ENCODE measurements at regions not wholly inside any gene's neighbourhood (a gene's known extent, or its start where the extent isn't known, plus 50 kb on each side); places are given as distances from the start of the nearest gene placed in this dataset.

DNA sequence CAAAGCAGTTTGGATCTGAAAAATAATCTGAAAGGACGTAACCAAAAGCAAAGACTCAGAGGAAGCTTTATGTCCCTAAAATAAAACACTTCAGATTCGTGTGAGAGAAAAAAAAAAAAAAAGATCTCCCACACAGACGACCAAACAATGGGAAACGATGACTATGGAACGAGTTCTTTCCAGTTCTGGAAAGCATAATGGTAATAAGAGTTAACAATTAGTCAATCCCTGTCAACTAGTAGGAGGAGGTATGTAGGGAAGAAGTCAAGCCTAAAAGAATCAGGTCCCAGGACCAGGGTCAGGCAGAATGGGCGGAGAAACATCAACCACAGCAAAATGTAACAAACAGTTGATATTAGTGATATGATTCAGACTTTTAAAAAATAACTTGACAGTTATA is 170.3 kb upstream of the SETBP1 start:
- Histone ChIP-seq H3K36me3 (ENCODE audit: control insufficient read depth in 1 of 2, insufficient read depth in 2 of 2, low read length in 2 of 2) (no peaks in the 10 kb centered on the region), H3K4me3 (ENCODE audit: low read depth in 1 of 2, low read length in 2 of 2) (no peak overlapping the region), H3K9me3 (ENCODE audit: control insufficient read depth in 1 of 2, low read length in 2 of 2) (no peaks in the 10 kb centered on the region), H3K27me3 (ENCODE audit: control insufficient read depth in 1 of 2, insufficient read depth in 2 of 2, low read length in 2 of 2) (no peaks in the 10 kb centered on the region), H3K27ac (ENCODE audit: low read depth, low read length) (no peak overlapping the region), H3K4me1 (ENCODE audit: control insufficient read depth in 1 of 2, insufficient read depth in 2 of 2, low read length in 2 of 2) (no peaks in the 10 kb centered on the region), H3K9ac (ENCODE audit: low read depth in 1 of 2, low read length in 2 of 2) (no peak overlapping the region)

DNA sequence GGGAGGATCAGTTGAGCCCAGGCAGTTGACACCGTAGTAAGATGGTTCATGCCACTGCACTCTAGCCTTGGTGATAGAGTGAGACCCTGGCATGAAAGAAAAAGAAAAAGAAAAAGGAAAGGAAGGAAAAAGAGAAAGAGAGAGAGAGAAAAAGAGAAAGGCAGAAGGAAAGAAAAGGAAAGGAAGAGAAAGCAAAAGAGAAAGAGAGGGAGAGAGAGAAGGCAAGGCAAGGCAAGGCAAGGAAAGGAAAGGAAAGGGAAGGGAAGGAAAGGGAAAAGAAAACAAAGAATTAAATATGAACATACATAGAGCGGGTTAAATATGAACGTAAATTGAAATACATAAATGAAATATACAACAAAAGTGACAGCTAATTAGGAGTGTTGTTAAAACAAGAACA is 167.5 kb upstream of the SETBP1 start:
- Histone ChIP-seq H3K27me3 (ENCODE audit: control insufficient read depth in 1 of 2, insufficient read depth in 2 of 2, low read length in 2 of 2) (no peaks in the 10 kb centered on the region), H3K9ac (ENCODE audit: low read depth in 1 of 2, low read length in 2 of 2) (no peak overlapping the region), H3K4me1 (ENCODE audit: control insufficient read depth in 1 of 2, insufficient read depth in 2 of 2, low read length in 2 of 2) (no peaks in the 10 kb centered on the region), H3K9me3 (ENCODE audit: control insufficient read depth in 1 of 2, low read length in 2 of 2) (no peaks in the 10 kb centered on the region), H3K27ac (ENCODE audit: low read depth, low read length) (no peak overlapping the region), H3K4me3 (ENCODE audit: low read depth in 1 of 2, low read length in 2 of 2) (no peak overlapping the region), H3K36me3 (ENCODE audit: control insufficient read depth in 1 of 2, insufficient read depth in 2 of 2, low read length in 2 of 2) (no peaks in the 10 kb centered on the region)

DNA sequence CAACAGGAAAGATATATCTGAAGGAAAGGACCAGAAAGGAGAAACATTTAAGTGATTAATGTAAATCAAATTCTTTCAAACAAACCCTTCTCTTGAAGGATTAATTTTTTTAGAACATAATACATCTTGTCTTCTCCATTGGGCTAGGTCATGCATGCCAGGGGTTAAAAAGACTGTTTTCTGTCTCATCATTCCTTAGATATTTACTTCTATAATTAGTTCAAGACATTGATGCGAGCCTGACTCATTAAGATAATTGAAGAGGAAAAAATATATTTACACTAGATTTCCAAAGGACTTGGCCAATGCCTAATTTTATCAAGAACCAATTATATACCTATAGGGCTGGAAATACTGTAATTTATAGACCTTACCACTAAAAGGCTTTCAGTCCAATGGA is 166.6 kb upstream of the SETBP1 start:
- no peaks in the 10 kb centered on the region for H3K4me1 ChIP-seq (ENCODE audit: control insufficient read depth in 1 of 2, insufficient read depth in 2 of 2, low read length in 2 of 2)
- H3K4me3 ChIP-seq (ENCODE audit: low read depth in 1 of 2, low read length in 2 of 2): no peak overlapping the region
- no peaks in the 10 kb centered on the region for H3K27me3 ChIP-seq (ENCODE audit: control insufficient read depth in 1 of 2, insufficient read depth in 2 of 2, low read length in 2 of 2)
- no peaks in the 10 kb centered on the region for H3K36me3 ChIP-seq (ENCODE audit: control insufficient read depth in 1 of 2, insufficient read depth in 2 of 2, low read length in 2 of 2)
- H3K9ac ChIP-seq (ENCODE audit: low read depth in 1 of 2, low read length in 2 of 2): no peak overlapping the region
- H3K27ac ChIP-seq (ENCODE audit: low read depth, low read length): no peak overlapping the region
- no peaks in the 10 kb centered on the region for H3K9me3 ChIP-seq (ENCODE audit: control insufficient read depth in 1 of 2, low read length in 2 of 2)

DNA sequence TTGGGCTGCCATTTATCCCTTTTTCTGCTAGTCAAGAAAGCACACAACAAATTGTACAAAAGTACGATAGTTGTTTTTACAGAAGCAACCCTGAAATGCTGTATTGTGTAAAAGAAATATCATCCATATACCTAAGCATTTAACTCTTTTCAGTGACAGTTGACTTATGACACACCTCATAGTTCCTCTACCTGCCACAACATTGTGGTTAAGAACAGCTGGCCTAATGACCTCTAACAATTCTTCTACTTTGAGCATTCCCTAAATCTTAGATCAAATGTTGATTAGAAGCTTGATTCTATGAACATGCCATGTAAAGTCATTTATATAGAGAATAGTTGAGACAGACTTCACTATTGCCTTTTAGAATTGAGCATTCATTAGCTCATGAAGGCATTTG is 165.9 kb upstream of the SETBP1 start:
- H3K9ac ChIP-seq (ENCODE audit: low read depth in 1 of 2, low read length in 2 of 2): no peak overlapping the region
- no peaks in the 10 kb centered on the region for H3K4me1 ChIP-seq (ENCODE audit: control insufficient read depth in 1 of 2, insufficient read depth in 2 of 2, low read length in 2 of 2)
- no peaks in the 10 kb centered on the region for H3K36me3 ChIP-seq (ENCODE audit: control insufficient read depth in 1 of 2, insufficient read depth in 2 of 2, low read length in 2 of 2)
- H3K27me3 ChIP-seq (ENCODE audit: control insufficient read depth in 1 of 2, insufficient read depth in 2 of 2, low read length in 2 of 2): no peaks in the 10 kb centered on the region
- H3K9me3 ChIP-seq (ENCODE audit: control insufficient read depth in 1 of 2, low read length in 2 of 2): no peaks in the 10 kb centered on the region
- H3K27ac ChIP-seq (ENCODE audit: low read depth, low read length): no peak overlapping the region
- H3K4me3 ChIP-seq (ENCODE audit: low read depth in 1 of 2, low read length in 2 of 2): no peak overlapping the region

DNA sequence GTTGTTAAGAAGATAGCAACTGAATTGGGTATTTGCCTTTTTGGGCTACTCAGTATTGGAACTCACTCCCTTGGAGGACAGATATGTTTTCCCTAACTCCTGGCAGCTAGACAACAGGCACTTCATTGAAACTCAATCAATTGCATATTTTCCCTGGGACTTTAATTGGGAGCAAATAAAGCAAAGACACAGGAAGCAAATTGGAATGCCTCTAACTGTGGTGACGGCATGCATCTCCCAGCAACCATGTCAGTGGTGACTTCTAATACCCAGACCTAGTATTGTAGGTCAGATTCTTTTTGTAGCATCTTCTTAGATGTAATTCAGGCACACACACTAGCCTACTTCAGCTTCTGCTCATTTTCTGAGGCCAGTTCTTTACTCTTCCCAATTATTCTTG is 164.2 kb upstream of the SETBP1 start:
- no peaks in the 10 kb centered on the region for H3K27me3 ChIP-seq (ENCODE audit: control insufficient read depth in 1 of 2, insufficient read depth in 2 of 2, low read length in 2 of 2)
- H3K36me3 ChIP-seq (ENCODE audit: control insufficient read depth in 1 of 2, insufficient read depth in 2 of 2, low read length in 2 of 2): no peaks in the 10 kb centered on the region
- H3K9me3 ChIP-seq (ENCODE audit: control insufficient read depth in 1 of 2, low read length in 2 of 2): no peaks in the 10 kb centered on the region
- no peak overlapping the region for H3K4me3 ChIP-seq (ENCODE audit: low read depth in 1 of 2, low read length in 2 of 2)
- H3K27ac ChIP-seq (ENCODE audit: low read depth, low read length): no peak overlapping the region
- no peaks in the 10 kb centered on the region for H3K4me1 ChIP-seq (ENCODE audit: control insufficient read depth in 1 of 2, insufficient read depth in 2 of 2, low read length in 2 of 2)
- no peak overlapping the region for H3K9ac ChIP-seq (ENCODE audit: low read depth in 1 of 2, low read length in 2 of 2)

DNA sequence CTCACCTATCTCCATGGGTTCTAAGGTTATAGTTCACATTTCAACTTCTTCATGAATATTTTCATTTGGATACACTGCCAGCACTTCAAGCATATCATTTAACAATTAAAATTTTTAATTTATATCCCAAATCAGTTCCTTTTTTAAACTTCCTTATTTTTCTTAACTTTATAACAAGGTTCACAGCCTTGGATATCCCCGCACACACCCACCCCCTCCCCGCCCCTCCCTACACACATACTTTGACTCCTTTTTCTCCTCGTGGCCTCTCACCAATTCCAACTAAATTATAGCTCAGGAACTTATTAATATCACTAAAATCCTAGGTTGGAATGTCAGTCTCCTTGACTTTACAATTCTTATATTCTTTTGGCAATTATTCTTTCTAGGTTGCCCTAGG is 163.6 kb upstream of the SETBP1 start:
- no peaks in the 10 kb centered on the region for H3K36me3 ChIP-seq (ENCODE audit: control insufficient read depth in 1 of 2, insufficient read depth in 2 of 2, low read length in 2 of 2)
- H3K27me3 ChIP-seq (ENCODE audit: control insufficient read depth in 1 of 2, insufficient read depth in 2 of 2, low read length in 2 of 2): no peaks in the 10 kb centered on the region
- H3K9ac ChIP-seq (ENCODE audit: low read depth in 1 of 2, low read length in 2 of 2): no peak overlapping the region
- no peaks in the 10 kb centered on the region for H3K4me1 ChIP-seq (ENCODE audit: control insufficient read depth in 1 of 2, insufficient read depth in 2 of 2, low read length in 2 of 2)
- no peak overlapping the region for H3K4me3 ChIP-seq (ENCODE audit: low read depth in 1 of 2, low read length in 2 of 2)
- H3K27ac ChIP-seq (ENCODE audit: low read depth, low read length): no peak overlapping the region
- no peaks in the 10 kb centered on the region for H3K9me3 ChIP-seq (ENCODE audit: control insufficient read depth in 1 of 2, low read length in 2 of 2)

DNA sequence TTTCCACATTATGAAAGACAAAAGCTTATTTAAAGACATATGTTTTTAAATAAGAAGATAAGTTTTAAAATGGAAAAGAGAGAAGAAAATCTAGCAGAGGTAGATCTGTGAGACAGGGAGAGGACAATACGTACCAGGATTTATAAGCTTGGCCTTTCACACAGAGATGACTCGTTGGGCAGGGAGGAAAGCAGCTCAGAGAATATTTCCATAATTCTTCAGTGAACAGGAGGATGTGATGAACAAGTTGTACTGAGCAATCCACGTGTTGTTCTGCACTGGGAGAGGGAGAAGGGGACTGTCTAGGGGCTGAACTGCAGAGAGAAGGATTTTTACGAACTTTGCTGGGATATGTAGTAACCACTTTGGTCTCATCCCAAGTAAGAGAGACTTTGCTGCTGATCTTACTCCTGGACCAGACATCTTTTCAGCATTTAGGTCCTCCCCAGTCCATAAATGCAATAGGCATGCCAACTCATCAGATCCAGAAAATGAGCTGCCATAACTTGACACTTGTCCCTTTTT is 162.5 kb upstream of the SETBP1 start:
- Histone ChIP-seq H3K36me3 (ENCODE audit: control insufficient read depth in 1 of 2, insufficient read depth in 2 of 2, low read length in 2 of 2) (no peaks in the 10 kb centered on the region), H3K9me3 (ENCODE audit: control insufficient read depth in 1 of 2, low read length in 2 of 2) (no peaks in the 10 kb centered on the region), H3K4me1 (ENCODE audit: control insufficient read depth in 1 of 2, insufficient read depth in 2 of 2, low read length in 2 of 2) (no peaks in the 10 kb centered on the region), H3K4me3 (ENCODE audit: low read depth in 1 of 2, low read length in 2 of 2) (no peak overlapping the region), H3K9ac (ENCODE audit: low read depth in 1 of 2, low read length in 2 of 2) (no peak overlapping the region), H3K27me3 (ENCODE audit: control insufficient read depth in 1 of 2, insufficient read depth in 2 of 2, low read length in 2 of 2) (no peaks in the 10 kb centered on the region), H3K27ac (ENCODE audit: low read depth, low read length) (no peak overlapping the region)

DNA sequence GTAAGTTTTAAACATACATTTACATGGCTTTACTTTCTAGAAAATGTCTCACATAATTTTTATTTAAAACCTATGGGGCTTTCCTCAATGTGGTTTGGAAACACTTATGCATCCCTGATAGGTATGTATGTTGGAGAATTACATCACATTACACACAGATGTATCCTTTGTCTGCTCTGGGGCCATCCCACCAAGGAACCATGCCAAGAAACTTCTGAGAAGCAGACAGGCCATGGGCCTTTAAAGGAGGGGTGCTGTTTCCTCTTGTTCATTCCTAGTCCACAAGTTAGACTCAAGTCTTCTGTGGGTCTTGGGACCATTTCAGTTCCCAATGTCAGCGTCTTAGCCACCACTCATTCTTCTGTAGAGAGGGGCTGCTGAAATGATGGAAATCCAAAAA is 162.0 kb upstream of the SETBP1 start:
- no peak overlapping the region for H3K27ac ChIP-seq (ENCODE audit: low read depth, low read length)
- H3K4me3 ChIP-seq (ENCODE audit: low read depth in 1 of 2, low read length in 2 of 2): no peak overlapping the region
- no peaks in the 10 kb centered on the region for H3K4me1 ChIP-seq (ENCODE audit: control insufficient read depth in 1 of 2, insufficient read depth in 2 of 2, low read length in 2 of 2)
- H3K9ac ChIP-seq (ENCODE audit: low read depth in 1 of 2, low read length in 2 of 2): no peak overlapping the region
- no peaks in the 10 kb centered on the region for H3K36me3 ChIP-seq (ENCODE audit: control insufficient read depth in 1 of 2, insufficient read depth in 2 of 2, low read length in 2 of 2)
- H3K27me3 ChIP-seq (ENCODE audit: control insufficient read depth in 1 of 2, insufficient read depth in 2 of 2, low read length in 2 of 2): no peaks in the 10 kb centered on the region
- H3K9me3 ChIP-seq (ENCODE audit: control insufficient read depth in 1 of 2, low read length in 2 of 2): no peaks in the 10 kb centered on the region

DNA sequence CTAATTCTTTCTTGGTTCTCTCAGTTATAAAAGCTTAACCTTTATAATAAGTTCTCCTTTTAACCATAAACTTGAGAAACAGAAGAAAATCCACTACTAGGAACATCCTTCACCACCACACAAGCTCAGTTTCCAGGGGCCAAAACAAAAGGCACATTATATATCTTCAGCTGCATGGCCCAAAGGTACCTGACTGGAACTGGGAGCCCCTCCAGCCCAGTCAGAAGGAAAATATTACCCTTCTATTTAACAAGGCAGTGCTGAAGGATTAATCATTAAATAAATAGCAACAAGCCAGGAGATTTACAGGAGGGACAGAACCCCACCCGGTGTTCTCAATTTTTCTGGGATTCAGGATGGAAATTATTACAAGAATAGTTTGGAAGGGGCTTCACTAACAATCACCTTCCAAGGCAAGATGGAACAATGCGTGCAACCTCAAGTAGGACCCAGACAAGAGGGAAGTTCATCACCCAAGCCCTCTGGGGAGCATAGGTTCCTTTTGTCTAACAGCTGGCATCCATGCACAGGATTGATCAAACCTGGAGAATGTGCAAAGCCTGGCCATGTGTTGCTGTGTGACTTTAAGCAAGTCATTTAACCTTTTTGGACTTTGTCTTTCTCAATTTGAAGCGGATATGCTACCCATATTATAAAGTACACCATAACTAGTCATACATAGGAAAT is 159.6 kb upstream of the SETBP1 start:
- no peaks in the 10 kb centered on the region for H3K27me3 ChIP-seq (ENCODE audit: control insufficient read depth in 1 of 2, insufficient read depth in 2 of 2, low read length in 2 of 2)
- no peak overlapping the region for H3K4me3 ChIP-seq (ENCODE audit: low read depth in 1 of 2, low read length in 2 of 2)
- H3K4me1 ChIP-seq (ENCODE audit: control insufficient read depth in 1 of 2, insufficient read depth in 2 of 2, low read length in 2 of 2): no peaks in the 10 kb centered on the region
- H3K36me3 ChIP-seq (ENCODE audit: control insufficient read depth in 1 of 2, insufficient read depth in 2 of 2, low read length in 2 of 2): no peaks in the 10 kb centered on the region
- no peak overlapping the region for H3K9ac ChIP-seq (ENCODE audit: low read depth in 1 of 2, low read length in 2 of 2)
- H3K9me3 ChIP-seq (ENCODE audit: control insufficient read depth in 1 of 2, low read length in 2 of 2): no peaks in the 10 kb centered on the region
- no peak overlapping the region for H3K27ac ChIP-seq (ENCODE audit: low read depth, low read length)

DNA sequence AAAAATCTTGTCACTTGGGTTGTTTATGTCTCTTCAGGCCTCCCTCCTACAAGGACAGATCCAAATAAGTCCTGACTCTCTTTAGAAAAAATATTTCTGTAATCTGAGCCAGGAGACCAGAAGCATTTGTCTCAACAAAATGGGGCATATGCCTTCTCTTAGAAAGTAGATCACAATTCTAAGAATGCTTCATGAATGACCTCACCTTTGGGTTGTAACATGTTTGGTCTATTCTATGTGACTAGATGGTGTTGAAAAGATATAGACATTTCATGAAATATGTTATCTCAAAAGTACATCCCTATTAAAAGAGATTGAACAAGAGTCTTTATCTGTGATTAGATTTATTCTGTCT is 159.0 kb upstream of the SETBP1 start:
- Histone ChIP-seq H3K36me3 (ENCODE audit: control insufficient read depth in 1 of 2, insufficient read depth in 2 of 2, low read length in 2 of 2) (no peaks in the 10 kb centered on the region), H3K9me3 (ENCODE audit: control insufficient read depth in 1 of 2, low read length in 2 of 2) (no peaks in the 10 kb centered on the region), H3K4me3 (ENCODE audit: low read depth in 1 of 2, low read length in 2 of 2) (no peak overlapping the region), H3K27ac (ENCODE audit: low read depth, low read length) (no peak overlapping the region), H3K4me1 (ENCODE audit: control insufficient read depth in 1 of 2, insufficient read depth in 2 of 2, low read length in 2 of 2) (no peaks in the 10 kb centered on the region), H3K9ac (ENCODE audit: low read depth in 1 of 2, low read length in 2 of 2) (no peak overlapping the region), H3K27me3 (ENCODE audit: control insufficient read depth in 1 of 2, insufficient read depth in 2 of 2, low read length in 2 of 2) (no peaks in the 10 kb centered on the region)

Data from duodenal mucosa (tissue), 2 donors.